ENCODE measurements at regions not wholly inside any gene's neighbourhood (a gene's known extent, or its start where the extent isn't known, plus 50 kb on each side); places are given as distances from the start of the nearest gene placed in this dataset.
"Not testable (repeated sequence)": the region's sequence is repeated elsewhere in the genome, so short reads cannot be mapped to it uniquely, and the experiment has no call there.

GRCh38 chr6:167748458-167749379 is 78.0 kb upstream of the AFDN start:
- DNase-seq = no peak

DNA sequence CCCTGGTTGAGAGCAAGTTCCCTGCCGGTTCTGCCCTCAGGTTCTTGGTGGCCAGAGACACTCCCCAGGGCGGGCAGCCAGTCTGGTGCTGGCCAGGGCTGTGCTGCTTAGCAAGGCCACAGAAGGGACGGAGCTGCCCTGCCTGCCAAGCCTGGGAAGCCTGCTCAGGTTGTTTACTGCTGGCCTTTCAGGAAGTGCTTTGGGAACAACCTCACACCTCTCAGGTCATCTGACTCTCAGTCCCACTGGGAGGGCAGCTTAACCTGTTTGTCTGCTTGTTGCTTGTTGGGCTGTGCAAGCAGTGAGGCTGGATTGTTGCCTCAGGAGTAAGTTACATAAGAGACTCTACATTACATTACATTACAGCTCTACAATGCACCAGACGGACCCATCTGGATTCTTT is 75.8 kb upstream of the AFDN start:
- DNase-seq = peak in 17 of 58 donors; percentile 12 to 57 (median 34)

DNA sequence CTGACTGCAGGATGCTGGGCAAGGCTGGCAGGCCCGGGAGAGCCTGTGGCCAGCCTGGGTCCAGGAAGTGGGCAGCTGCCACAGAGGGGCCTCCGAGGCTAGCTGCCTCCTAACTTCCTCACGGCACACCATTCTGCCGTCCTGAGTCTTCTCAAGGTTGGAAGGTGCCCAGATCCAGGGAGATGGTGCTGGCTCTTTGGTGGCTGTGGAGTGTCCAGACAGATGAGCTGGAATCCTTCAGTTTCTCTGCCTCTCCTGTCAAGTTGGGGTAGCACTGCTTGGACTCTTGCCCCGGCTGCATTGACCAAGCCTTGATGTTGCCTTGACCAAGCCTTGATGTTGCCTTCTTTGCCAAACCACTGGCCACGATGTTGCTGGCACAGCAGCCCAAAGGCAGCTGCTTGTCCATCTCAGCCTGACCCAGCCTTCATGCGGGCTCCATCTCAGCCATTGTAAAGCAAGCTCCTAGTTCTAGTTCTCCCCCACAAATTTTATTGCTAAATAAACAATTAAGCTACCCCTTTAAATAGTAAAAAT is 75.1 kb upstream of the AFDN start:
- no peak for DNase-seq

GRCh38 chr6:167753281-167753680 is 73.4 kb upstream of the AFDN start:
- not testable (repeated sequence) for DNase-seq

- no peak for DNase-seq
These were observed 72.0 kb upstream of the AFDN start for GRCh38 chr6:167754691-167755090.

DNA sequence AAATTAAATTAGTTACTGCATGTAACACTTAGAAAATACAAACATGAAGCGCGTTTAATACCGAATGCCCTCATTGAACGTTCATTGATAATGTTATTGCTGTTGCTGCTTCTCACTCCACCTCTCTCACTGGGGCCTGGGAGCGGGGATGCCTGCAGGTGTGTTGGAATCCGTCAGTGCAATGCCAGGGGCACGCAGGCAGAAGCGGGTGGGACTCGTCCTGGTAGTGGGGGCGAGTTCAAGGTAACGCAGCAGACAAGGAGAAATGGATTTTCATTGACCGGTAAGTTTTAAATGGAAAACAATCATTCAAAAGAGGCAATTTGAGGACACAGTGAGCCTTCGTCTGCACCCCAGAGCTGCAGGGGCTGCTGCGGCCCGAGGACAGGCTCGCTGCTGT is 71.2 kb upstream of the AFDN start:
- no peak for DNase-seq

- DNase-seq = no peak
These were observed 70.1 kb upstream of the AFDN start for GRCh38 chr6:167756597-167756996.

GRCh38 chr6:167757249-167757648 is 69.5 kb upstream of the AFDN start:
- DNase-seq = no peak

DNA sequence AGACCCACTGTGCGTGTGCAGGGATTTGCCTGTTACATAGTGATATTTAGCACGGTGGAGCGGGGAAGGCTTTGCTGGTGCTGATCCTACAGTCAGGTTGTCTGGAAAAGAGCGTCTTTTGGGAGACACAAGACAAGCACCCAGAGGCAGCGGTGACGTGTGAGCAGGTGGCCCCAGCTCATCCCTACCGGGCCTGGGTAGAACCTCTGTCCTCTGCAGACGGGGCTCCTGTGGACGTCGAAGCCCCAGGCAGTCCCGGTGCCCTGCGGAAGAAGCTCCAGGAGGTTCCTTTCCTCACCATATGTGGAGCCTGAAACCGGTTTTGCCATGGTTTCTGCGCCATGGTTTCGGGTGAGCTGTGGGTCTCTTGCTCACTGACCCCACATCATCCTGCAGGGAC is 68.9 kb upstream of the AFDN start:
- DNase-seq = no peak

GRCh38 chr6:167758309-167759023 is 68.2 kb upstream of the AFDN start:
- no peak for DNase-seq

DNA sequence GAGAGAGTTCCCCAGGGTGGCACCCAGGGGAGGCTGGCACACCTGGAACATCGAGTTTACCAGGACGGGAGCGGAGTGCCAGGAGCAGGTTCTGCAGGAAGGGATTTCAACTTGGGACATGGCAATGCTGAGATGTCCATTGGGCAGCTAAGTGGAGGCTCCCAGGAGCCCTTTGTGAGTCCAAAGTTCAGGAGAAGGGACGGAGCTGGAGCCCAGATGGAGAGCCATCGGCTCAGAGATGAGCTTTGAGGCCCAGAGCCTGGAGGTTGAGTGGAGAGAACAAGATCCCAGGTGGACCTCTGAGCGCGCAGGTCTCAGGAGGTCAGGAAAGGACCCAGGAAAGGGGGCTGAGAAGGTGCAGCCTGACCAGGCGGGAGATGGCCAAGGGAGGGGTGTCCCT is 67.5 kb upstream of the AFDN start:
- DNase-seq = no peak

DNA sequence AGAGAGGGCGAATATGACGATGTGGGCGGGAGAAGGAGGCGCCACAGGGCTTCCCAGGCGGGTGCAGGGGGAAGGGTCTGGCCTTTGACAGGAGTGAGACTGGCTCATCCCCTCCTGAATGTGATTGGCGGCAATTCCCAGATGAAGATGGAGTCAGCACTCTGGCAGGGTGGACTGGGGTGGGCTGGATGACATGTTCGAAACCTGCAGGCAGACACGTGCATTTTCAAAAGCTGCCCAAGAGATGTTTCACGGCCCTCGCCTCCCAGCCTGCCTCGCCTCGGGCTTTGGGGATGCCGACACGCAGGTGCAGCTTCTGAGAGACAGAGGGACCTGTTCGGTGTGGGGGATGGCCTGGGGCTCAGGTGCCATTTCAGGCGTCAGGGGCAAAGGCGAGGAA is 66.8 kb upstream of the AFDN start:
- no peak for DNase-seq

DNA sequence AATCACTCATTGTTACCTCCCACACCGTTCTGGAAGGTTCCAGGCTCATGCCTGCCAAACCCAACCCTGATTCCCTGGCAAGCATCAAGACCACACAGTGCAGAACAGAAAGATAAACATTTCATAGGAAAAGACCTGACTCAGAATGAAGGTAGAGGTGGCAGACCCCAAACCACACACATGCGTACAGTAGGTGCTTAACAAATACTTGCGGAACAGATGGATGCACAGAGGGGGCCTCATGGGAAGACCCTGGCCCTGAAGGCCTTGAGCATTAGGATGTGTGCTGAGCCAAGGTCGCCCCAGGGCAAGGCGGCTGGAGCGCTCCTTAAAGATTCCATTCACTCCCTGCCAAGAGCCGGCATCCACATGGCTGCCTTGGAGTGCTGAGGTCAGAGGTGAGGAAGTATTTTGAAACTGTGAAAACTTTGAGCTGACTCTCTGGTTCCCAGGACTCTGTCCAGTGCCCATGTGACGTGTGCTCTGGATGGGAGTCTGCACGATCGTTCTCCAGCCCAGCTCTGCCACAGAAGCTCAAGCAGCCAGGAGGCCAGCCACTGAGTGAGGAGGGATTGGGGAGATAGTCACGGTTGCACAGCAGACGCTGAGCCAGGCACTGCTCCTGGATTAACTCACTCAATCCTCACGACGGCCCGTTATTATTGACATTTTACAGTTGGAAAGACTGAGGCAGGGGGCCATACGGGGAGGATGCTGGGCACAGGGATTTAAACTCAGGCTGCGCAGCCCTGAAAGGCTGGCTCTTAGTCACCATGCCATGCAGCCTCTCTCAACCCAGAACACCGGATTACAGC is 65.5 kb upstream of the AFDN start:
- DNase-seq = peak in 6 of 58 donors; percentile 12 to 45 (median 22)

- no peak for DNase-seq
These were observed 64.9 kb upstream of the AFDN start for GRCh38 chr6:167761794-167762258.

DNA sequence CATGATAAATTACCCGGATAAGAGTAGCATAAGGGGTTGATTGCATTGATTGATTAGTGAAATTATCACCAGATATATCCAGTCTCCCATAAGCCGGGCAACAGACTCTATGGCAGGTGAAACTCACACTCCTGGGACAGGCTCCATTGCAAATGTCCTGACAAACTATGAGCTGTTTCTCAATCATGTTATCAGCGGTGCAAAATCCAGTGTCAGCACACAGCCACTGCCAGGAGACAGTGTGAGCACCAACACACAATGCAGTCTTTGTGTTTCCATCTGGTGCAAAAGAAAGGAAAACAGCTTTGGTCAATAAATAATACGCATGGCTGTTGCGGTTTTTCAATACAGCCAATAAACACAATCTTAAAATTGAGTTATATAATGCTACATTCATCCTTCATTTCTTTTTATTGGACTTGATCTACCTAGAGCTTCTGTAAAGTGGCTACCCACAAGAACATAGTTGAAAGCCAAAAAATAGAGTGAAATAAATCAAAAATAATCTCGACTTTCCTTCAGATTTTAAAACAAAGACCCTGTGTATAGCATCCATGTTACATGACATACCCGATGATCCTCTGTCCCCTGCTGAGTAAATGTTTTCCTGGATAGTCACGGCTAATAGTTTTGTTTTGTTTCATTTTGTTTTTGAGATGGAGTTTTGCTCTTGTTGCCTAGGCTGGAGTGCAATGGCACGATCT is 64.3 kb upstream of the AFDN start:
- DNase-seq = peak in 15 of 58 donors; percentile 6 to 74 (median 32)

- DNase-seq = no peak
These were observed 63.4 kb upstream of the AFDN start for GRCh38 chr6:167763056-167763944.

DNA sequence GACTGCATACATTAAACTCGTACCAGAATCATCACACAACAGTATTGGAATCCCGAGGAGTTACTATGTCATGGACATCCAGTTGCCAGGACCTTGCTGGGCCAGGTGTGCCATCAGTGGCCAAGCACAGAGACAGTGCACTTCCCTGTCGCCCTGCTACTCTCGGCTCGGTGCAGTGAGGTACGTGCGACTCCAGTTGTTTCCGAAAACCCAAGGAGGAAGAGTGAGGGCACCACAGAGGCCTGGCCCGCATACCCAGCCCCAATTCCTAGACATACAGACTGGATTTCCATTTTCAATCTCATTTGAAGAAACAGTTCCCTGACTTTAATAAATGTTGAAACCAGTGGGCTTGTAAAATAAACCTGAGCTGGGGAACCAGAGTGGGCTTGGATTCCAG is 62.5 kb upstream of the AFDN start:
- no peak for DNase-seq

DNA sequence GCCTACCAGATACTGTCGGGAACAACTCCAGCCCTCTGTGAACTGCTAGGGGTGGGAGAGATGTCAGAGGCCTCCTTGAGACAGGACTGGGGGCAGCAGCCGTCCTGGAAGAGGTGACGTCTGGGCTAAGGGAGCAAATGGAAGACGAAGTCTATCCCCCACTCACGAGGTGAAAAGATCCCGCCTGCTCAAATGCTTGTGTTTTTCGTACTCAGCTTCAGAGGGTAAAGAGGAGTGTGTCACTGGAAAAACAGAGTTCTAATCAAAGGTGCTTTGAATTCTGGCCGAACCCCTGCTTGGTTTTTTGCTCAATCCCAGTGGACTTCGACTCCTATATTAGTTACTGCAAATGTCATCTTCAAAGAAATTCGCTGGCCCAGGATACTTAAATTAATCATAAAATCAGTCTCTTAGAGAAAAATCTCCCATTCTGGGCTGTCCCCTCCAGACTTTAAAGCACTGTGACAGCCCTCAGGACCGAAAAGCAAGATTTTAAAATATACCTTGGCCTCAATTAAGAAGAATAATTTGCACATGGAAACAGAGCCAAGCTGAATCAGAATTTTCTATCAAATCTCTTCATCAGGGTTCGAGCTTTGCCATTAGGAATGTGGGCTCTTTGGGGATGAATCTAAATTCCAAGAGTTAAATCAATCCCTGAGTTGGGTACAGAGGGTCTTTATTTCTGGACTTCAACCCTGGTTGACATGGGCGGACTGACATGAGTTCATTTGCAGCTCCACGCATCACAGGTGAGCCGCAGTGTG is 61.8 kb upstream of the AFDN start:
- no peak for DNase-seq

All from anterior cingulate cortex (tissue), 58 donors.